ENCODE measurements at regions not wholly inside any gene's neighbourhood (a gene's known extent, or its start where the extent isn't known, plus 50 kb on each side); places are given as distances from the start of the nearest gene placed in this dataset.

DNA sequence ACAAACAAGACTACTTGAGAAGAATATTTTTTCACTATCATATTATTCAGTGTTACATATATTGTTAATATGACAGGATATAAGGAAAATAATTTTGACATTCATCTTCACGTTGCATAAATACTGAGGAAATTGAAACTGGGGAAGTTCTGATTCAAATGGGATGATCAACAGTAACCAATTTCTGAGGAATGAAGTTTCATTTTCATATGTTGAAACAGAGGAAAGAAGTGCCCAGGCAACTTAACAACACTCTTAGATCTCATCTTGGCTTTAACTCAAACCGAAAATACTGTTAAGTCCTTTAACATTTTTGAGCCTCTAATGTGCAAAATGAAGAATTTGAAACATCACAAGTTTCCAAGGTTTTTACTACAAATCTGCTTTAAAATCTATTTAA, 612.2 kb upstream of the VRK2 start (continued):
- no peak for TF ChIP-seq RAD21 (IDR thresholded peaks at IDR 0.05; ENCODE audit: low read length)
- TF ChIP-seq TEAD4 (IDR thresholded peaks at IDR 0.05; ENCODE audit: borderline replicate concordance, insufficient read depth) = no peak
- TF ChIP-seq, protein P1, sequence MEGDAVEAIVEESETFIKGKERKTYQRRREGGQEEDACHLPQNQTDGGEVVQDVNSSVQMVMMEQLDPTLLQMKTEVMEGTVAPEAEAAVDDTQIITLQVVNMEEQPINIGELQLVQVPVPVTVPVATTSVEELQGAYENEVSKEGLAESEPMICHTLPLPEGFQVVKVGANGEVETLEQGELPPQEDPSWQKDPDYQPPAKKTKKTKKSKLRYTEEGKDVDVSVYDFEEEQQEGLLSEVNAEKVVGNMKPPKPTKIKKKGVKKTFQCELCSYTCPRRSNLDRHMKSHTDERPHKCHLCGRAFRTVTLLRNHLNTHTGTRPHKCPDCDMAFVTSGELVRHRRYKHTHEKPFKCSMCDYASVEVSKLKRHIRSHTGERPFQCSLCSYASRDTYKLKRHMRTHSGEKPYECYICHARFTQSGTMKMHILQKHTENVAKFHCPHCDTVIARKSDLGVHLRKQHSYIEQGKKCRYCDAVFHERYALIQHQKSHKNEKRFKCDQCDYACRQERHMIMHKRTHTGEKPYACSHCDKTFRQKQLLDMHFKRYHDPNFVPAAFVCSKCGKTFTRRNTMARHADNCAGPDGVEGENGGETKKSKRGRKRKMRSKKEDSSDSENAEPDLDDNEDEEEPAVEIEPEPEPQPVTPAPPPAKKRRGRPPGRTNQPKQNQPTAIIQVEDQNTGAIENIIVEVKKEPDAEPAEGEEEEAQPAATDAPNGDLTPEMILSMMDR (IDR thresholded peaks at IDR 0.05) = no peak

DNA sequence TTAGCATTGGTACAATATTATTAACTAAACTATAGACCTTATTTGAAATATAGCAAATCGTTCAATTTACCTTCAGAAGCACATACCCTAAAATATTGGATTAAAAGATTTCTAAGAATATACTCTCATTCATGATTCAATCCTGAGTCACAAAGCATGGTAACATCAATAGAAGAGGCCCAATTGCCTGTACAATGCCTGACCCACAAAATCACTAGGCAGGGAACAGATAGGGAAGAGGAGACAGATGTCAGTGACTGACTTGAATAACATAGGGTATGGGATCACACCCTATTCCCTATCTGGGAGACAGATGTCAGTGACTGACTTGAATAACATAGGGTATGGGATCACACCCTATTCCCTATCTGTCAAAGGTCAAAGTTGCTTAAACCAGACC, 611.6 kb upstream of the VRK2 start:
- TF ChIP-seq GATA2 (CRISPR knock-in tag; IDR thresholded peaks at IDR 0.05) = no peak
- TF ChIP-seq FOXM1 (IDR thresholded peaks at IDR 0.05; ENCODE audit: low read depth) = no peak
- no peak for TF ChIP-seq ELF1 (IDR thresholded peaks at IDR 0.05)
- no peak for TF ChIP-seq RXRA (IDR thresholded peaks at IDR 0.05; ENCODE audit: borderline replicate concordance, low read depth)
- TF ChIP-seq RCOR1 (IDR thresholded peaks at IDR 0.05; ENCODE audit: low read length) = no peak
- TF ChIP-seq IRF3 (IDR thresholded peaks at IDR 0.05; ENCODE audit: low read depth, low read length) = no peak
- TF ChIP-seq MXI1 (IDR thresholded peaks at IDR 0.05; ENCODE audit: low read depth, low read length) = no peak
- TF ChIP-seq FOSL2 (IDR thresholded peaks at IDR 0.05; ENCODE audit: borderline replicate concordance, low read depth) = peak; percentile 52; the same call in 1 of the 2 replicates
- DNase-seq = no peak
- H3F3A ChIP-seq (replicated peaks; ENCODE audit: insufficient read depth) = peaks cover 17% of the 10 kb centered on the region
- peak overlapping the region in 1 of 2 experiments; percentile 41; a peak in 1 of 4 replicates for H3K27ac ChIP-seq (ENCODE audit: low read depth in 2 of 2, low read length in 1 of 2)
- H3K9ac ChIP-seq = no peak overlapping the region
- no peaks in the 10 kb centered on the region for H3K36me3 ChIP-seq (replicated peaks in 1 of 2; ENCODE audit: control insufficient read depth in 1 of 2, insufficient read depth in 2 of 2, low read length in 1 of 2)
- H3K9me3 ChIP-seq = no peaks in the 10 kb centered on the region
- H3K27me3 ChIP-seq (ENCODE audit: insufficient read depth) = no peaks in the 10 kb centered on the region
- WGBS (ENCODE audit: low lambda C conversion rate) = 9% methylated on average over 1 of the region's 1 CpG
- H3K4me3 ChIP-seq (ENCODE audit: low read depth in 2 of 2, low read length in 1 of 2) = no peak overlapping the region
- H3K9me2 ChIP-seq = no peaks in the 10 kb centered on the region
- H3K79me2 ChIP-seq (ENCODE audit: insufficient read depth) = no peaks in the 10 kb centered on the region
- no peaks in the 10 kb centered on the region; a peak in 2 of 4 replicates for H3K4me1 ChIP-seq (ENCODE audit: control insufficient read depth in 1 of 2, insufficient read depth in 2 of 2, low read depth in 1 of 2, low read length in 1 of 2)
- H4K20me1 ChIP-seq (ENCODE audit: insufficient read depth) = no peaks in the 10 kb centered on the region
- CTCF ChIA-PET = no interaction called here
- peak overlapping the region; percentile 61 for H2AFZ ChIP-seq (ENCODE audit: low read depth)
- POLR2A ChIA-PET = no interaction called here
- peak overlapping the region; percentile 17; the same call in 1 of the 2 replicates for H3K4me2 ChIP-seq

DNA sequence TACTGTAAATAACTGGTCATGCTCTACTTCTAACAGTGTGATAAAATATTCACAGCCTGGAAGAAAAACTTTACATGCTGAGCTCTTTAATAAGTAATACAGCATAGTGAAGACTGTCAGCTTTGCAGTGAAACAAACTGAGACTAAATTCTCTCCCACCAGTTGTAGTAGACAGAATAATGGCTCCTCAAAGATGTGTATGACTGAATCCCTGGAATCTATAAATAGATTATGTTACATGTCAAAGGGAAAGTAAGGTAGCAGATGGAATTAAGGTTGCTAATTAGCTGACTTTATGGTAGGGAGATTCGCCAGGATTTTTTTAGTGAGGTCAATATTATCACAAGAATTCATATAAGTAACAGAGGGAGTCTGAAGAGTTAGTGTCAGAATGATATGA, 609.5 kb upstream of the VRK2 start:
- CTCF ChIA-PET = no interaction called here
- Histone ChIP-seq H2AFZ (ENCODE audit: low read depth) (peak overlapping the region; percentile 57; the same call in 1 of the 2 replicates), H3K79me2 (ENCODE audit: insufficient read depth) (no peaks in the 10 kb centered on the region), H3K36me3 (replicated peaks in 1 of 2; ENCODE audit: control insufficient read depth in 1 of 2, insufficient read depth in 2 of 2, low read length in 1 of 2) (no peaks in the 10 kb centered on the region), H4K20me1 (ENCODE audit: insufficient read depth) (no peaks in the 10 kb centered on the region), H3K4me1 (ENCODE audit: control insufficient read depth in 1 of 2, insufficient read depth in 2 of 2, low read depth in 1 of 2, low read length in 1 of 2) (no peaks in the 10 kb centered on the region; a peak in 2 of 4 replicates), H3K9me3 (no peaks in the 10 kb centered on the region), H3K27me3 (ENCODE audit: insufficient read depth) (no peaks in the 10 kb centered on the region), H3K9me2 (no peaks in the 10 kb centered on the region), H3K4me2 (no peak overlapping the region), H3F3A (replicated peaks; ENCODE audit: insufficient read depth) (peaks cover 11% of the 10 kb centered on the region), H3K27ac (ENCODE audit: low read depth in 2 of 2, low read length in 1 of 2) (no peak overlapping the region), H3K4me3 (ENCODE audit: low read depth in 2 of 2, low read length in 1 of 2) (no peak overlapping the region), H3K9ac (no peak overlapping the region)
- 13% methylated on average over 1 of the region's 1 CpG for WGBS (ENCODE audit: low lambda C conversion rate)
- POLR2A ChIA-PET = no interaction called here
- DNase-seq = no peak
- TF ChIP-seq, protein P2, sequence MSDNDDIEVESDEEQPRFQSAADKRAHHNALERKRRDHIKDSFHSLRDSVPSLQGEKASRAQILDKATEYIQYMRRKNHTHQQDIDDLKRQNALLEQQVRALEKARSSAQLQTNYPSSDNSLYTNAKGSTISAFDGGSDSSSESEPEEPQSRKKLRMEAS (IDR thresholded peaks at IDR 0.05; ENCODE audit: low read depth) = no peak
- TF ChIP-seq, protein P1 (IDR thresholded peaks at IDR 0.05) = no peak
- TF ChIP-seq SMC3 (IDR thresholded peaks at IDR 0.05; ENCODE audit: low read depth, low read length) = no peak
- no peak for TF ChIP-seq TAF1 (IDR thresholded peaks at IDR 0.05; ENCODE audit: borderline replicate concordance, low read depth, low read length)
- no peak for TF ChIP-seq FOXJ3 (CRISPR knock-in tag; IDR thresholded peaks at IDR 0.05)
- TF ChIP-seq GATA2 (CRISPR knock-in tag; IDR thresholded peaks at IDR 0.05) = no peak
- no peak for TF ChIP-seq USF1 (IDR thresholded peaks at IDR 0.05; ENCODE audit: borderline replicate concordance, low read depth)
- TF ChIP-seq RAD21 (IDR thresholded peaks at IDR 0.05; ENCODE audit: low read length) = no peak
